ENCODE measurements at regions not wholly inside any gene's neighbourhood (a gene's known extent, or its start where the extent isn't known, plus 50 kb on each side); places are given as distances from the start of the nearest gene placed in this dataset.
A peak's percentile ranks its signal among the peaks of the same experiment; 100 is the strongest.
"Not testable (repeated sequence)": the region's sequence is repeated elsewhere in the genome, so short reads cannot be mapped to it uniquely, and the experiment has no call there.

GRCh38 chr4:104881136-104881886 lies 265.4 kb upstream of the TET2 start:
- no peak for DNase-seq
- intact Hi-C loops (cut with DNase I), result no loop called here

DNA sequence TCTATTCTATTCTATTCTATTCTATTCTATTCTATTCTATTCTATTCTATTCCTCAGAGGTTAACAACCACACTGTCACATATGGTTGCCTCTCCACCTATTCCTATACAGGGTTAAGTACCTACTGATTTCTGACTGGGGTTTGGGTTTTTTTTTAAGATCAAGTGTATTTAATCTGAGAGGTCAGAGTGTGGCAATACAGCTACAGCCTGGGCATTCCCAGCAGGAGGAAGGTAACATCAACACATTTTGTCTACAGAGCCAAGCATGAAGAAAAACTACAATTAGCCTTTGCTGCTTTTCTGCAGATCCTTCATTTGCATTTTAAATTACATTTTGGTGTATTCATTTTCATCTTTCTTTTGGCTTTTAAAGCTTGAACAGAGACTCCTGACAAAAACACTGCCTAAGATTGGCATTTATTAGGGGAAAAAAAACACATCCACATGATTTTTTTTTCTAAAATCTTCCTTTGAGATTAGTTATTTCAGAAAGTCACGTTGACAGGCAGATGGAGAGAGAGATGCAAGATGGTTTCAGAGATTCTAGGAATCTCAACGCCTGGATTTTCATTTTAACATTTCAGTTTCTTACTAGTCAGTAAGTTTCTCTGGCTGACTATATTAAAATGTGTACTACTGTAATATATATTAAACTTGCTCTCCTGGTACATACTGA lies 255.9 kb upstream of the TET2 start:
- intact Hi-C loops (cut with DNase I), result no loop called here
- DNase-seq, result no peak

- DNase-seq, result peak in 1 of 10 donors; percentile 7
- intact Hi-C loops (cut with DNase I), result no loop called here
Observed at GRCh38 chr4:104896660-104897645, 249.7 kb upstream of the TET2 start.

DNA sequence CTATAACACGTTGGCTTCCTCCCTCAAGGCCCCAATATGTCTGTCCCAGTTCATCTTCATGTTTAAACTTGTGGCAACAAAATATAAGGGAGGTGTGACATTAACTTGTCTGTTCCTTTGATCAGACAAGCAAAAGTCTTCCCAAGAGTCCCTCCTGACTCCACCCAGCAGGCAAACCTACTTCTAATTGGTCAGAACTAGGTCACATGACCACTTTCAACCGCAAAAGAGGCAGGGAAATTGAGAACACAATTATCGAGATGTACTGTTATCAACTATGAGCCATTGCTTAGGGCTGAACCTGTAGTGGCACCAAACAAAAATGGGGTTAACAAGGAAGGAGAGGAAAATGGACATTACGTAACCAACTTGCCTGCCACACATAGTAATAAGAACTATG lies 246.8 kb upstream of the TET2 start:
- no peak for DNase-seq
- intact Hi-C loops (cut with DNase I), result no loop called here

GRCh38 chr4:104901438-104901837 lies 245.2 kb upstream of the TET2 start:
- intact Hi-C loops (cut with DNase I), result no loop called here
- peak; percentile 32 to 91 (median 53) for DNase-seq

GRCh38 chr4:104901961-104902605 lies 244.6 kb upstream of the TET2 start:
- no peak for DNase-seq
- intact Hi-C loops (cut with DNase I), result no loop called here

DNA sequence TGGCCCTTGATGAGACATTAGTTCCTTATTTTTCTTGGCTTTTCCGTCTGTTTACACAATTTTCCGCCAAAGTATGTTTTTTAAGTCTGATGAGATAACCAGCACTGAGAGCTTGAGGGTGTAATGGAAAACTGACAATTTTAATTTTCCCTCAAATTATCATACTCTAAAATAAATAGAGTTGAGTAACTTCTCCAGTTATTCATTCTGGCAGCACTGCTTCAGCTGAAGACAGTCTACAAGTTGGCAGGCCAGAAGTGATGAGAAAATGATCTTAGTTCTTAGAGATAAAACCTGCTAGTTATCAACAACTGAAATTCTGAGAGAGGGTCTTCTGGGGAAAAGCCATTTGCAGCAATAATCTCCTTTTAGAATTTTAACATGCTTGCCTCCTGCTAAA lies 241.6 kb upstream of the TET2 start:
- intact Hi-C loops (cut with DNase I), result no loop called here
- DNase-seq, result no peak

- intact Hi-C loops (cut with DNase I), result no loop called here
- DNase-seq, result no peak
Observed at GRCh38 chr4:104905546-104905945, 241.1 kb upstream of the TET2 start.

DNA sequence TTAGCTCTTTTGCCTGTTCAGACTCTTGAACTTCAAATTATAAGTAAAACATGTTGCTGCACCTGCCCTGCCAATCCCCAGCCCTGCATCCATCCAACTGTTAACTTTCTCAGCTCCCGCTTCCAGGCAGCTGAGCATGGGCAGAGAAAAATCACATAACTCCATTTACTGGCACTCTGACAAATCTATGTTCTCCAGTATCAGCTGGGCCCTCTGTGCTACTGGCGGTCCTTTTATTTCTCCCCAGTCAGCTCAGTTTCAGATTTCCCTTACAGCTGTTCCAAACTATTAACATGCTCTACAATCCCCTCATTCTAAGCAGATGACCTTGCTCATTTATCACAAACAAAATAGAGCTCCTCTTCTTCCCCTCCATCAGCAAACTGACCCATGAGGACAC lies 240.4 kb upstream of the TET2 start:
- DNase-seq, result no peak
- intact Hi-C loops (cut with DNase I), result no loop called here

DNA sequence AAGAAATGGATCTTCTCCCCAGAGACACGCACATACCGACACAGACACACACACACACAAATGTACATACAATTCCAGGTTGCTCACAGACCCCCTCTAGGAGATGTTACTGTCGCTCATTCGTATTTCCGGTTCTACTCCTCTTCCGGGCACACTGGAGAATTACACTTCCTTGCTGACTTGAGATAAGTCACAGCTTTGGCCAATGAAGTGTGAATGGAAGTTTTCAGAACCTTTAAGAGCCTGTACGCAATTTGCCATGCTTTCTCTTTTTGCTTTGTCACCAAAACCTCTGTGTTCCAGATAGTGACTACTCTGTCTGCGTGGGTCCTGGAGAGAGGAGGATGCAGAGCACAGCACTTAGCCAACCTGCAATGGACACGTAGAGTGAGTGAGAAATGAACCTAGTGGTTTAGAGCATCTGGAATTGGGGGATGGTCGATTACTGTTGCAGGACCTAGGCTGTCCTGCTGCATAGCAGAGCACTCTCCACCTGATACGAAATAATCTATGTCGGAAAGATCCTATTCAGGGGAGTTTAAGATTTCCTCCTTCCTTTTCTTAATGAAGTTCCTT lies 239.5 kb upstream of the TET2 start:
- intact Hi-C loops (cut with DNase I), result no loop called here

DNA sequence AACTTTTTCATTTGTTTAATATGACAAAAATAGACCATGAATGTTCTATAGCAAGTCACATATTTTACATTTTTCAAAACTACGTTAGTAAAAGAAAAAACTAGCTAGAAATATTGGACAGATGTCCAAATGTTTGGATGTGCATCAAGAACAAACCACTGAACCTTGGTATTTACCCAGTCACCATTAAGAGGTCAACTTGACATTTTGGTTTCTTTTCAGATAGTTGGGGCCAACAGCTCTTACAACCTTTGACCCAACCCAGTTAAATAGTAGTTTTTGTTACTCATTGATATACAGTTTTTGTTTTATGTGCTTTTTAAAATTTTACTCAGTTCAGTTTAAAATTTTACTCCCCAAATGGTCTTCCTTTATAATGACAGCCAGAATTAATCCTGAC lies 238.7 kb upstream of the TET2 start:
- DNase-seq, result no peak
- intact Hi-C loops (cut with DNase I), result no loop called here

More for the DNA sequence above, 239.5 kb upstream of the TET2 start:
- no peak for DNase-seq

GRCh38 chr4:104909376-104909775 lies 237.3 kb upstream of the TET2 start:
- DNase-seq, result no peak

GRCh38 chr4:104912518-104912917 lies 234.2 kb upstream of the TET2 start:
- DNase-seq, result no peak
- intact Hi-C loops (cut with DNase I), result no loop called here

More at GRCh38 chr4:104909376-104909775, 237.3 kb upstream of the TET2 start:
- intact Hi-C loops (cut with DNase I), result no loop called here

DNA sequence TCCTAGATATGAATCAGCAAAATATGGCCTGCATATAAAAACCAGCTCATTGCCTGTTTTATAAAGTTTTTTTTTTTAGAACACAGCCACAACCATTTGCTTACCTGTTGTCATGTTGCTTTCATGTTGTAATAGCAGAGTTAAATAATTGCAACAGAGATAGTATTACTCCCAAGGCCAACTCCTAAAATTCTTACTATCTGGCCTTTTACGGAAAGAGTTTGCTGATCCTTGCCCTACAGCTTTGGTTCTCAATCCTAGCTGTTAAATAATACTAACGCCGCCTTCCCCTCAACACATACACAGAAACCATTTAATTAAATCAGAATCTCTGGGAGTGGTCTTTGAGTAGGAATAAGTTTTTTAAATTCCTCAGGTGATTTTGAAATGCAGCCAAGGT lies 231.3 kb upstream of the TET2 start:
- intact Hi-C loops (cut with DNase I), result no loop called here
- DNase-seq, result no peak

GRCh38 chr4:104915864-104916263 lies 230.8 kb upstream of the TET2 start:
- intact Hi-C loops (cut with DNase I), result no loop called here
- DNase-seq, result no peak

DNA sequence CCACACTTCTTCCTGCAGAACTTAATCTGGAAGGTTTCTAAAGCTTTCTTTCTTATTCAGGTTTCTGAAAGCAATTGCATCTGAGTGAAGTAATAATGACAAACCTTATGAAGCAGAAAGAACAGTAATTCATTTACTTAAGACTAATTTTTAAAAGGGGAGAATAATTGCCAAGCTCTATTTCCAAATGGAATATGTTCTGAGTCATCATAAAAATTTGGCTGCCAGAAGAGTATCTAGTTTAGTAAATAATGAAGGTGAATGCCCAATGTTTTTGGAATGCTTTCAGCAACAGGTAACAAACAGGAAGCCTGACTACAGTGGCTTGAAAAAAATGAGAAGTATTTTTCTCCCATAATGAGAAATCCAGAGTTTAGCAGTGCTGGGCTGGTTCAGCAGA lies 227.3 kb upstream of the TET2 start:
- intact Hi-C loops (cut with DNase I), result no loop called here
- no peak for DNase-seq

GRCh38 chr4:104930298-104930697 lies 216.4 kb upstream of the TET2 start:
- no peak for DNase-seq
- intact Hi-C loops (cut with DNase I), result no loop called here

DNA sequence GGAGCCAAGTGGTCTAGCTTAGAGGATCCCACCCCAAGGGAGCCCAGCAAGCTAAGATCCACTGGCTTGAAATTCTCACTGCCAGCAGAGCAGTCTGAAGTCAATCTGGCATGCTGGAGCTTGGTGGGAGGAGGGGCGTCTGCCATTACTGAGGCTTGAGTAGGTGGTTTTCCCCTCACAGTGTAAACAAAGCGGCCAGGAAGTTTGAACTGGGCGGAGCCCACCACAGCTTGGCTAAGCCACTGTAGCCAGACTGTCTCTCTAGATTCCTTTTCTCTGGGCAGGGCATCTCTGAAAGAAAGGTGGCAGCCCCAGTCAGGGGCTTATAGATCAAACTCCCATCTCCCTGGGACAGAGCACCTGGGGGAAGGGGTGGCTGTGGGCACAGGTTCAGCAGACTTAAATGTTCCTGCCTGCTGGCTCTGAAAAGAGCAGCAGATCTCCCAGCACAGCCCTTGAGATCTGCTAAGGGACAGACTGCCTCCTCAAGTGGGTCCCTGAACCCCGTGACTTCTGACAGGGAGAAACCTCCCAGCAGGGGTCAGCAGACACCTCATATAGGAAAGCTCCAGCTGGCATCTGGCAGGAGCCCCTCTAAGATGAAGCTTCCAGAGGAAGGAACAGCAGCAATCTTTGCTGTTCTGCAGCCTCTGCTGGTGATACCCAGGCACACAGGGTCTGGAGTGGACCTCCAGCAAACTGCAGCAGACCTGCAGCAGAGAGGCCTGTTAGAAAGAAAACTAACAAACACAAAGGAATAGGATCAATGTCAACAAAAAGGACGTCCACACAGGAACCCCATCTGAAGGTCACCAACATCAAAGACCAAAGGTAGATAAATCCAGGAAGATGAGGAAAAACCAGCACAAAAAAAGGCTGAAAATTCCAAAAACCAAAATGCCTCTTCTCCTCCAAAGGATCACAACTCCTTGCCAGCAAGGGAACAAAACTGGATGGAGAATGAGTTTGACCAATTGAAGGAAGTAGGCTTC lies 215.6 kb upstream of the TET2 start:
- intact Hi-C loops (cut with DNase I), result not testable (repeated sequence)
- DNase-seq, result peak in 3 of 10 donors; percentile 7 to 70 (median 8)

GRCh38 chr4:104938624-104939023 lies 208.1 kb upstream of the TET2 start:
- DNase-seq, result no peak
- intact Hi-C loops (cut with DNase I), result no loop called here
